Hematopoietic multipotent progenitor cell treated with erythropoietin and hydrocortisone succinate and interleukin-3 and kit ligand, for 8 days (in vitro differentiated cells): ENCODE measurements at regions not wholly inside any gene's neighbourhood (a gene's known extent, or its start where the extent isn't known, plus 50 kb on each side); places are given as distances from the start of the nearest gene placed in this dataset.
A peak's percentile ranks its signal among the peaks of the same experiment; 100 is the strongest.

ENCODE experiments used
- DNase-seq: peaks from one replicate; pipeline ENCODE4 v3.0.0-alpha.2; 2015

DNA sequence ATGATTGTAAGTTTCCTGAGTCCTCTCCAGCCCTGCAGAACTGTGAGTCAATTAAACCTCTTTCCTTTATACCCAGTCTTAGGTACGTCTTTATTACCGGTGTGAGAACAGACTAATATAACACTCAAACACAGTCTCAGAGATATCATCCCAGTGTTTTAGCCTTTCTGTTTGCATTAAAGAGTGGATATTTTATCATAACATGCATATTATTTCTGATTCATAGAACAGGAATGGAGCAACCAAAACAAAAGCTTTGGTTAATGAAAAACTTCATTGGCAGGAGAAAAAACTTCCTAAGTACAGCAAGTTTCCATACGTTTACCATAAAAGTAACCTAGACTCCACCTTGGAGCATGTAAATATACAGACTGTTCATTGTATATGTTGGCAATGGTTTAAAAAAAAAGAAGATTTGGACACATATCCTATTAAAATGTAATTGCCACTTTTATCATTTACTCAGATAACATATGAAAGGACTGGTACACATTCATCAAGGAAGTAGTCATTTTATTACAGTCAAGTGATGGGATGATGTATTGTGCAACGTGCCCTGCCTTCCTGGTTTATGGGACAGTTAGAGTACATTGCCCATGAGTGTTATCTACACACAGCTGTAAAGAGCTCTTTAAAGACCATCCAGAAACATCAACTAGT, 144.8 kb downstream of the ETS2 start:
- DNase-seq = peak; percentile 11

GRCh38 chr21:38949070-38949380, 143.3 kb downstream of the ETS2 start:
- no peak for DNase-seq

DNA sequence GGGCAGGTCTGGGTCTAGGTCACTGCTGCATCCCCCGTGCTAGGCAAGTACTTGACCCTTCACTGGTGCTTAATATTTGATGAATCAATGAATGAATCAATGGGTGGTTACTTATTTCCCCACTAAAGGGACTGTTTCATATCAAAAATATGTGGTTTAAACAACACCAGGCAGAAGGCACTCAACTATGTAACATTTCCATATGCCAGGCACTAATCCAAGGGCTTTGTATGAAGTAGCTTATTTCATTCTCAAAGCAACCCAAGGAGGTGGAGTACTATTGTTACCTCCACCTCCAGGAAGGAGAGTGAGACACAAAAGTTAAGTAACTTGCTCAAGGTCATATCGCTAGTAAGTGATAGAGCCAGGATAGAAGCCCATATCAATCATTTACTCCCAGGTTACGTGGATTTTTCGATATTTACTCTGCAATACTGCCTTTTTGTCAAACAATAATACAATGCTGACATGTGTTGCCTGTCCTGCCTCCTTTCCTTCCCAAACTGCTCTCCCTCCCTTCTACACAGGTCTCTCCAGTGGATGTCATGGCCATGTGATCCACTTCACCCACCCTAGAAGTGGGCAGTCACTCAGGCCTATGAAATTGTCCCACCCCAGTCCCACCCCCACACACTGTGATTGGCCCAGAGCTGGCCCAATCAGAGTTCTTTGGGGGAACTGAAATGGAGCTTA, 142.8 kb downstream of the ETS2 start:
- DNase-seq = no peak

GRCh38 chr21:38945545-38946245, 140.0 kb downstream of the ETS2 start:
- no peak for DNase-seq

GRCh38 chr21:38944903-38945302, 139.2 kb downstream of the ETS2 start:
- DNase-seq = no peak

- no peak for DNase-seq
Observed at GRCh38 chr21:38944402-38944801, 138.7 kb downstream of the ETS2 start.

DNA sequence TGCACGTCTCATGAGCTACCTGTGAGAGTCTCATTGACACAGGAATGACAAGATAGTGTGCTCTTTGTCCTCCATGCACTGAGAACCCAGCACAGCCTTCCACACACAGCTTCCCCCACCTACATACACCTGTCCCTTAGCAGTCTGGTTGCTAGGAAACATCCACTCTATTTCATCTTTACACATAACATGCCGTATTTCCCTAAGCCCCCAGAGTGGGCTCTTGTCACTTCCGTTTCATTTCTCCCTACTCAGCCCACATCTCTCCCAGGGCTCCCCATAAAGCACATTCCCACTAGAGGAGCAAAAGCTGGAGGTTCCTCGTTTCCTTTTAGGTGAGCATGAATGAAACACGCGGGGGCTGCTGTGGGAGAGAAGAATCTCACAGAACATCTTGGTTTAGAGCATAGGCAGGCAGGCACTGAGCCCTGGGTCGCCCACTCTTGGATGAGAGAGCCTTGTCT, 137.1 kb downstream of the ETS2 start:
- no peak for DNase-seq

DNA sequence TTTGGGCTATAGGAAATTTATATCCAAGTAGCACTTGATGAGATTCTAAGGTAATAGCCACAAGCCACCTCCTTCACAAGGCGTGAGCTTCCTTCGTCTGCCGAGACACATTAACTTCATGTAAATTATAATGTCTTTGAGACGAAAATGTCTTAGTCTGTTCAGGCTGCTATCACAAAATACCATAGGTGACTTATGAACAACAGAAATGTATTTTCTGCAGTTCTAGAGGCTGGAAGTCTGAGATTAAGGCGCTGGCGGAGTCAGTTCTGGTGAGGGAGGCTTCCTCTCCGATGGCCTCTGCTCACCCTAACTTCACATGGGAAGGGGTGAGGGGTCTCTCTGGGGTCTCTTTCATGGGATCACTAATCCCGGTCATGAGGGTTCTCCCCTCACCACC, 133.0 kb downstream of the ETS2 start:
- DNase-seq = no peak

- DNase-seq = no peak
Observed at GRCh38 chr21:38938343-38938742, 132.6 kb downstream of the ETS2 start.

DNA sequence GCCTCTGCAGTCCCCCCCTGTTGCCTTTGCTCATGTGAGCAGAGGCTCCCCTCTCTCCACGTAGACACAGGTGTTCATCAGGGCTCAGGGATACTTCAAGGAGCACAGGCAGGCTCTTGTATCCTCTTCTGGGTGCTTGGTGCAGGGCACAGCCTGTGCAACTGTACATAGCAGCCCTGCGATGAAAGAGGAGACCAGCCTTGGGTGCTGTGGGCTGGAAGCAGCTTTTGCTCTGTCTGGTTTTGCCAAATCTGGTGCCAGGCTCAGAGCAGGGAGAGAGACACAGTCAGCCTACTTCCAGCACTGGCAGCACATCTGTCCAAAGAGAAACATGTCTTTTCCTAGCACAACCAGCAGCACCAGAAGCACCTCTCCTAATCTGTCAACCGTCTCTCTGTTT, 132.1 kb downstream of the ETS2 start:
- DNase-seq = no peak

GRCh38 chr21:38937286-38937790, 131.6 kb downstream of the ETS2 start:
- DNase-seq = no peak

DNA sequence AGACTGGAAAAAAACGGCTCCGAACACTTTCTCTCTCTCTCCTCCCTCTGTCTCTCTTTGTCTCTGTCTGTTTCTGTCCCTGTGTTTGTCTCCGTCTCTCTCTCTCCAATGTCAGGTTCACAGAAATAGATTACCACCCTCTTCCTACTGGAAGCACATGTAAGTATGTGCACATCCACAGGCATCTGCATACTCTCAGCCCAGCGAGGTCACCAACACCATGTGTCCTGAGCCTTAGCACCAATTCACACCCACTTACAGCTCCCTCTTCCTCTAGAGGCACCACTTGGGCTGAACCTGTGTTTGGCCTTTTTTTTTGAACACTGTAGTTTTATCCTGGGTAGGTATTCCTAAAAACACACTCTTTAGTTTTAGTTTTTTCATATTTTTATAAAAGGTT, 130.5 kb downstream of the ETS2 start:
- DNase-seq = no peak

DNA sequence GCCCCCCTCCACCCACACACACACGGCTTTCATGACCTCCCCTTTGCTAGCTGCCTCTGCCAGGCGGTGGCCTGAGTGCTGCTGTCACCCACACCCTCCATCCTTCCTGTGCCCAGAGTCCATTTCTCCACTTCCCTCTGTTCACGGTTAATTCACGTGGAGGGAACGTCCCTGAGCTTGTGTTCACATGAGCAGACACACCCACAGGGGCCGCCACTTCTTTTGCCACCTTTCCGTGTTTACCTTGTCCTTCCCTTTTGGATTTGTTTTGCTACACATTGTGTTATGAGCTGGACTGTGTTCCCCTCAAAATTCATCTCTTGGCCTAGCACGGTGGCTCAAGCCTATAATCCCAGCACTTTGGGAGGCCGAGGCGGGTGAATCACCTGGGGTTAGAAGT, 128.0 kb downstream of the ETS2 start:
- DNase-seq = no peak

DNA sequence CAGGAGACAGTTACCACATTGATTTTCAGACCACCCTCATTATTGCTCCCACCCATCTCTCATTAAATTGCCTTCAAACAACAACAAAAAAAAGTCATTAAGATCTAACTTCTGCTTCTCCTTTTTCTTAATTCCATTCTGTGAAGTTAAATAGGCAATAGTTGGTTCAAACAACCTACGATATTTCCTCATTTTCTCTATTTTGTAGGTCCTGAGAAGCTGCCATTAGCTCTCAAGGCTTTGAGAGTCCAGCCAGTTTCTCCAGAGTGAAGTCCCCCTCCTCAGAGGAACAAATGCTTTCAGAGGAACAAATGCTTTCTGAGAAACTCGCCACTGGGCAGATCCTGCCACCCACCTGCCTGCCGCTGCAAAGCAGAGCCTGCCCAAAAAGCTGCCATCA, 125.6 kb downstream of the ETS2 start:
- no peak for DNase-seq

DNA sequence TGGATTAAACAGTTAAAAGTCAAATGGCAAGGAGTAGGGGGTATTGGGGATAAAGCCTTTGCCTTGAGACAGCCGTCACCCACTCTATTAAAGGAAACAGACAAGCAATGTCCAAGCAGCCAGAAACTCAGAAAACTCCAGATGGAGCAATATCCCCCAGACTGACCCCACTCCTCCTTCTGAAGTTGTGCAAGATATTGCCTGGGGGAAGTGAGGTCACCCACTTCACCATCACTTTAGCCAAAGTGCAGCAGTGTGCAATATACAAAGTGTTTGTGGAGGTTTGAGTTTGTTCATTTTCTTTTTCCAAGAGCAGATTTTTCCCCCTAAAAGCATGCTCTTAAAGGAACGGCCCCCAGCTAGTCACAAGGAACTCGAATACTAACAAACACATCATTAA, 125.1 kb downstream of the ETS2 start:
- no peak for DNase-seq

DNA sequence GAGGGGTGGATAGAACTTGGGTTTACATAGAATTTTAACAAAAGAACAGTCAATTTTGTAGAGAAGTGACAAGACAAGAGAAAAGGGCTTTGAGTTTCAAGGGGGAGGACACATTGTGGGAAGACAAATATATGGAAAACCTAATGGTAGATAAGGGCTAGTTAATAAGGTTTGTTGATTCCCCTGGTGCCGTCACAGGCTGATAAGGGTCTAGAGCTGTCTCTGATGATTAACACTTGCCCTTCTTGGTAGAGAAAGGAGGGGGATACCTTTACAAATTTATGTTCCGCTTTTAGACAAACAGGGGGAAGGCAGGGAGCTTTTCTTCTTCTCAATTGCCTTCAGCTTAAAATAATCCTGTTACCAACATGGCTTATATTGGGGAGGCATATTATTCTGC, 124.3 kb downstream of the ETS2 start:
- DNase-seq = peak; percentile 66

DNA sequence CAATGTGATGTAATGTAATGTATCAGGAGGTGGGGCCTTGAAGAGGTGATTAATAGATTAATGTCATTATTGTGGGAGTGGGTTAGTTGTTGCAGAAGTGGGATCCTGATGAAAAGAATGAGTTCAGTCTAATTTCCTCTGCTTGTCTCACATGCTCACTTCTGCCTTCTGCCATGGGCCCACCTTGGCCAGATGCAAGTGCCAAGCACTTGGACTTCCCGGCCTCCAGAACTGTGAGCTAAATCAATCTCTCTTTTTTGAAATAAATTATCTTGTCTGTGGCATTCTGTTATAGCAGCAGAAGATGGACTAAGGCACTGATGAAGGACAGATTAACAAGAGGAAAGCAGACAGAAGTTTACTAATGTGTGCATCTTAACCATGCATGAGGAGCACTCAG, 123.9 kb downstream of the ETS2 start:
- DNase-seq = no peak

DNA sequence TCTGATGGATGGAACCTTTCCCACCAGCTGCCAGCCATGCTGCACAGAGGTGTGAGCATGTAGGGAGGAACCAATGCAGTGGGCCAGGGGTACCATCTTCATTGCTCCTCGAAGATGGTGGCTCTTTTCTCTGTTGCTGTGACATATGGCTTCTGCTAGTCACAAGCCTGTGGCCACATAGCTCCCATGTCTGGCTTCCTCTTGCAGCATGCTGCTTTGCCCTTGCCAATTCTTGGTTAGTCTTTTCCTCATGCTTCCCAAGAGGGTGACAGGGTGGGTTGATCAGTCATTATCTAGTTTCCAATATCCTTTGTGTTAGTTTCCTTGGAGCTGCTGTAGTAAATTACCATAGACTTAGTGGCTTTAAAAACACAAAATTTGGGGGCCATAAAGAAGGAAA, 123.4 kb downstream of the ETS2 start:
- no peak for DNase-seq

DNA sequence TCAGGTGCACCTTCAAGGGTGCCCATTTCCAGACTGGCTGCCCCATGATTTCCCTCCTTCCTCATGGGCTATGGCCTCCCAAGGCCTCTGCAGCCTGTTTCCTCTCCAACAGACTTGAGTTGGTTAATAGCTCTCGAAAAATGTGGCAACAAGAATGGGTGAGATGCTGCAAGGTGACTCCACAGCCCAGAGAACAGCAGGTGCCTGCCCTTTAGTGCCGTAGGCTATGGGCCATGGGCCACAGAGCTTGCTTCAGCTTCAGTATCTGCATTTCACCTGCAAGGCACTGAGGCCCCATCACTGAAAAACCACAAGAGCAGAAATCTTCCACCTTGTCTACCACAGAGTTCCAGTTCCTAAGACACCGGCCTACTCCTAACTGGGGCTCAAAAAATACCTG, 122.0 kb downstream of the ETS2 start:
- no peak for DNase-seq

DNA sequence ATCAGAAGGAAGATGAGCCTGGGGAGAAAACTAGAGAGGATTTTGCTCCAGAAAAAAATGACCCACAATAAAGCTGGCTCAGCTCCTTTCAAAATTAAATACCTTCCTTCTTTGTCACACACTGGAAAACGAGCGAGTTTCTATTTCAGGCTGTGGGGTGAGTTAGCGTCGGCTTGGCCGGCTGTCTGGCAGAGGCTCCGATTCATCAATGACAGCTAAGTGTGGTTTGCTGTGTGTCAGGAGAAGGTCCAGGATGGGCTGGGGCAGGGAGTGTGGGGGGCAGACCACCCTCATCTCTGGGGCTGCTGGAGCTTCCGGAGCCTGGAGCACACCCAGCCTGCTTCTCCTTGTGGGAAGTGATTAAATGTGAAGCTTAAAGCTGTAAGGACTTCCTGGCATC, 120.2 kb downstream of the ETS2 start:
- DNase-seq = peak; percentile 11

GRCh38 chr21:38925478-38925877, 119.7 kb downstream of the ETS2 start:
- DNase-seq = no peak

- no peak for DNase-seq
Observed at GRCh38 chr21:38924954-38925353, 119.2 kb downstream of the ETS2 start.

DNA sequence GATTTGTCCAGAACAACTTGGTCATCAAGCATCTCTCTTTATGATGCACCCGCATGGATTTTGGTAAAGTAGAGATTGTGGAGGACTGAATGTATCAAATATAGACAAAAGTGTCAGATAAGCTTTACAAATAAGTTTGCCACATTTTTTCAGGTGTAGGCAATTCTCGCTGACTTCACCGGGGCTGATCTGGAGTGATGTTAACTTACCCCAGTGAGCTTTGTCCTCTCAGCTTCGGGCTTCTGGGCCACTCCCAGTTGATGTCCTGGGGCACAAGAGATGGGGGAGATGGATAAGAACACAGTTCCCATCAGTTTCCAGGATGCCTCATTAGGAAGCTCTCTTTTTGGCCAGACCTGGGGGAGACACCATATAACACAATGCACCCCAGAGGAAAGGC, 117.7 kb downstream of the ETS2 start:
- DNase-seq = no peak
